SU-DHL-6 (cell line): ENCODE measurements at regions not wholly inside any gene's neighbourhood (a gene's known extent, or its start where the extent isn't known, plus 50 kb on each side); places are given as distances from the start of the nearest gene placed in this dataset.

Experiments used
- H2AFZ ChIP-seq: fragments of 200-600 bp; sonication (generic); 2 replicates; pipeline ENCODE4 v1.6.1; 2014; ENCODE audit warnings: low read depth, mild to moderate bottlenecking, moderate library complexity, mixed read lengths, antibody characterized with exemption, low read length; ENCODE audit not compliant: severe bottlenecking
- H3F3A ChIP-seq: fragments of 200-600 bp; shearing (Covaris generic); 2 replicates; pipeline ENCODE4 v1.6.0; 2016; ENCODE audit warnings: antibody characterized with exemption, mild to moderate bottlenecking; ENCODE audit not compliant: insufficient read depth
- H3K27ac ChIP-seq: fragments of 200-600 bp; sonication (generic); 2 replicates; pipeline ENCODE4 v1.5.1; 2016; ENCODE audit warnings: low read depth, mild to moderate bottlenecking, low read length, moderate library complexity, mixed read lengths
- H3K27me3 ChIP-seq: fragments of 200-600 bp; sonication (generic), shearing (Covaris generic); 2 replicates; pipeline ENCODE4 v1.6.0; 2014; ENCODE audit warnings: mild to moderate bottlenecking, low read length
- H3K36me3 ChIP-seq: fragments of 200-600 bp; sonication (generic); 2 replicates; pipeline ENCODE4 v1.6.1; 2014; ENCODE audit warnings: mild to moderate bottlenecking, low read length, mixed read lengths
- H3K4me2 ChIP-seq: fragments of 300-600, 200-600 bp; shearing (Covaris generic), sonication (generic); 2 replicates; pipeline ENCODE4 v1.6.0; 2014; ENCODE audit warnings: low read length, low read depth, mild to moderate bottlenecking; ENCODE audit not compliant: poor library complexity, severe bottlenecking
- H3K4me3 ChIP-seq: fragments of 200-600 bp; sonication (generic); 2 replicates; pipeline ENCODE4 v1.5.1; 2014; ENCODE audit warnings: antibody characterized with exemption, low read length, mild to moderate bottlenecking, mixed read lengths; ENCODE audit not compliant: insufficient read depth, poor library complexity, severe bottlenecking
- H3K79me2 ChIP-seq: fragments of 200-600 bp; sonication (generic); 2 replicates; pipeline ENCODE4 v1.6.1; 2014; ENCODE audit warnings: mild to moderate bottlenecking, low read length, moderate library complexity; ENCODE audit not compliant: insufficient read depth
- H3K9ac ChIP-seq: fragments of 200-600 bp; sonication (generic); 2 replicates; pipeline ENCODE4 v1.7.0; 2014; ENCODE audit warnings: mild to moderate bottlenecking, low read length
- H3K9me2 ChIP-seq: fragments of 200-600 bp; sonication (generic); replicated peaks from 2 replicates; pipeline ENCODE4 v1.6.1; 2014; ENCODE audit warnings: low read length; ENCODE audit not compliant: insufficient read depth
- H3K9me3 ChIP-seq: fragments of 200-600 bp; sonication (generic); 2 replicates; pipeline ENCODE4 v1.6.1; 2014; ENCODE audit warnings: low read length, mixed read lengths; ENCODE audit not compliant: insufficient read depth
- H4K20me1 ChIP-seq: fragments of 200-600 bp; sonication (generic); 2 replicates; pipeline ENCODE4 v1.6.1; 2014; ENCODE audit warnings: low read depth, mild to moderate bottlenecking, antibody characterized with exemption, low read length, moderate library complexity, mixed read lengths
- EZH2phosphoT487 ChIP-seq: fragments of 200-600 bp; sonication (generic), shearing (Covaris generic); conservative IDR thresholded peaks from 2 replicates; pipeline ENCODE4 v1.6.1; 2018; ENCODE audit warnings: mild to moderate bottlenecking, antibody characterized with exemption, low read length, moderate library complexity, mixed read lengths
- TF ChIP-seq, protein P1 (sequence below): fragments of 200-600 bp; sonication (generic); IDR thresholded peaks from one replicate; pipeline ENCODE4 v1.5.1; 2017; ENCODE audit warnings: antibody characterized with exemption, mild to moderate bottlenecking, low read length, moderate library complexity; ENCODE audit not compliant: insufficient read depth, poor library complexity, severe bottlenecking

DNA sequence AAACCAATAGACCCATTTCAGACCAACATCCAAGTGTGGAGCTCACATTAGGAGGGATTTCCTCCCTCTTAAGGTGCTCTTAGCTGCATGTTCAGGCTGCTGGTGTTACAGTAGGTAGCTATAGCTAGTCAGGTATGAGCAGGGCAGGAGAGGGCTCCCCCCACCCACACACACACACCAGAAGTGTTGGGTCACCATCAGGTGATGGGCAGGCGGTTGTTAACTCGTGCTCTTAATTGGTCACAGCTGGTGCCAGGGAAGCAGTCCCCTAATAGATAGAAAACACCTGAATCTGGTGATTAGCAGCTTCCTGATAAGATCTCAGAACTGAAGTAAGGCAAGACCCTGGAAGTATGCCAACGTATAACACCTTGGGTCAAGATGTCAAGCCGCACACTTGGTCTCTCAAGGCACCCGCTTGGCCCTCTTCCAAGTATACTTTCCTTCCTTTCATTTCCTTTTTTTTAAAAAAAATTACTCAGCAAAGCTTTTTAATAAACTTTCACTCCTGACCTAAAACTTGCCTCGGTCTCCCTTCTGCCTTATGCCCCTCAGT lies 532.4 kb downstream of the DNAH5 start:
- Histone ChIP-seq H3K79me2 (no peaks in the 10 kb centered on the region), H3F3A (no peaks in the 10 kb centered on the region), H3K27me3 (no peaks in the 10 kb centered on the region), H3K36me3 (no peaks in the 10 kb centered on the region), H3K27ac (no peak overlapping the region), H3K9me2 (no peaks in the 10 kb centered on the region), H2AFZ (no peak overlapping the region), H3K9ac (no peak overlapping the region), H3K4me2 (no peak overlapping the region), H3K9me3 (no peaks in the 10 kb centered on the region), H3K4me3 (no peak overlapping the region), H4K20me1 (no peaks in the 10 kb centered on the region)
- TF ChIP-seq, protein P1, sequence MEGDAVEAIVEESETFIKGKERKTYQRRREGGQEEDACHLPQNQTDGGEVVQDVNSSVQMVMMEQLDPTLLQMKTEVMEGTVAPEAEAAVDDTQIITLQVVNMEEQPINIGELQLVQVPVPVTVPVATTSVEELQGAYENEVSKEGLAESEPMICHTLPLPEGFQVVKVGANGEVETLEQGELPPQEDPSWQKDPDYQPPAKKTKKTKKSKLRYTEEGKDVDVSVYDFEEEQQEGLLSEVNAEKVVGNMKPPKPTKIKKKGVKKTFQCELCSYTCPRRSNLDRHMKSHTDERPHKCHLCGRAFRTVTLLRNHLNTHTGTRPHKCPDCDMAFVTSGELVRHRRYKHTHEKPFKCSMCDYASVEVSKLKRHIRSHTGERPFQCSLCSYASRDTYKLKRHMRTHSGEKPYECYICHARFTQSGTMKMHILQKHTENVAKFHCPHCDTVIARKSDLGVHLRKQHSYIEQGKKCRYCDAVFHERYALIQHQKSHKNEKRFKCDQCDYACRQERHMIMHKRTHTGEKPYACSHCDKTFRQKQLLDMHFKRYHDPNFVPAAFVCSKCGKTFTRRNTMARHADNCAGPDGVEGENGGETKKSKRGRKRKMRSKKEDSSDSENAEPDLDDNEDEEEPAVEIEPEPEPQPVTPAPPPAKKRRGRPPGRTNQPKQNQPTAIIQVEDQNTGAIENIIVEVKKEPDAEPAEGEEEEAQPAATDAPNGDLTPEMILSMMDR: no peak
- TF ChIP-seq EZH2phosphoT487: no peak

DNA sequence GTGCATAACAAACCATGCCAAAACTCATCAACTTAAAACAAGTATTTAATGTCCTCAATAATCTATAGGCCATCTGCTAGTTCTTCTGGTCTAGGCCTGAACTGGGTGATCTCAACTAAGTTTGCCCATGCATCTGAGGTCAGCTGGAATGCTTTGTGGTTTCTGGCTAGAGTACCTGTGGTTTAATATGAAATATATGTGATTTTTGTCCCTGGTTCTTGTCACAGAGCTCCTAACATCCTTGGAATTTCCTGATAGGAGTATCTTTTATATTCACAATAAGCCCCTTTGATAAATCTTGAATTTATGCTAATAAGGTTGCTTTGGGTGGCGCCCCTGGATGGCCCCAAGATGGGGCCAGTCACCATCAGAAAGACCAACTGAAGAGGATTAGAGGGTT lies 535.9 kb downstream of the DNAH5 start:
- H3K4me3 ChIP-seq: no peak overlapping the region
- no peaks in the 10 kb centered on the region for H3F3A ChIP-seq
- H3K9me3 ChIP-seq: no peaks in the 10 kb centered on the region
- no peaks in the 10 kb centered on the region for H3K79me2 ChIP-seq
- H3K27ac ChIP-seq: no peak overlapping the region
- no peaks in the 10 kb centered on the region for H3K27me3 ChIP-seq
- no peaks in the 10 kb centered on the region for H3K9me2 ChIP-seq
- H4K20me1 ChIP-seq: no peaks in the 10 kb centered on the region
- no peaks in the 10 kb centered on the region for H3K36me3 ChIP-seq
- H2AFZ ChIP-seq: no peak overlapping the region
- TF ChIP-seq, protein P1: no peak
- TF ChIP-seq EZH2phosphoT487: no peak
- no peak overlapping the region for H3K4me2 ChIP-seq
- H3K9ac ChIP-seq: no peak overlapping the region

DNA sequence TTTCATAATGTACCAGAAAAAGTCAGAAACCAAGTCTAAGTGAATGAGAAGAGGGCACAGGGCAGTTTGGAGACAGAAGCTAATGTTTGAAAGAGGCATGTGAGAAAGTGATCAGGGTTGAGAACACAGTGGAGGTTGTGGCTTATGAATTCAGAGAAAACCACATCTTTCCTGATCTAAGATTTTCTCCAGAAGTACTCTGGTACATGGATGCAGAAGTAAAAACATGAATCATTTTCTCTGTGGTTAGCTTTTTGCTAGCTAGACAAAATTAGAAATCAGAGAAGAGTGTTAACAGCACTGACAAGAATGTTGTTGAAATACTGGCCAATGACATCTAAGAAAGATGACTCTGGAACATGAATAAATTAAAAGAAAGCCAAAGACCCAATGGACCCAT lies 541.1 kb downstream of the DNAH5 start:
- no peak overlapping the region for H2AFZ ChIP-seq
- H3K9me3 ChIP-seq: no peaks in the 10 kb centered on the region
- H3K4me2 ChIP-seq: no peak overlapping the region
- no peaks in the 10 kb centered on the region for H3F3A ChIP-seq
- H3K27me3 ChIP-seq: no peaks in the 10 kb centered on the region
- H4K20me1 ChIP-seq: no peaks in the 10 kb centered on the region
- H3K4me3 ChIP-seq: no peak overlapping the region
- TF ChIP-seq, protein P1: no peak
- no peak for TF ChIP-seq EZH2phosphoT487
- H3K9ac ChIP-seq: no peak overlapping the region
- H3K36me3 ChIP-seq: no peaks in the 10 kb centered on the region
- H3K79me2 ChIP-seq: no peaks in the 10 kb centered on the region
- H3K9me2 ChIP-seq: no peaks in the 10 kb centered on the region
- H3K27ac ChIP-seq: no peak overlapping the region
